Small intestine (tissue), 7 donors: ENCODE measurements at regions not wholly inside any gene's neighbourhood (a gene's known extent, or its start where the extent isn't known, plus 50 kb on each side); places are given as distances from the start of the nearest gene placed in this dataset.

Experiments
- DNase-seq, 2 donors: peaks; one replicate each; pipeline versions ENCODE4 v3.0.0 to v3.0.0-alpha.2; 2013
- FAIRE-seq: peaks from 2 replicates; lab custom pipeline; 2012; peaks lifted over from hg19 to GRCh38; lab: Jason Lieb, UNC
- H3K27ac ChIP-seq, 3 donors: one replicate each; pipeline ENCODE4 v1.5.1; 2013; ENCODE audit warnings: low read length in 2 of 3, mild to moderate bottlenecking in 2 of 3, control low read depth in 1 of 3, inconsistent platforms in 1 of 3, low read depth in 1 of 3, moderate library complexity in 1 of 3
- H3K27me3 ChIP-seq, 3 donors: one replicate each; pipeline ENCODE4 v1.6.1; 2013; ENCODE audit warnings: low read length in 3 of 3, inconsistent platforms in 1 of 3; ENCODE audit not compliant: control insufficient read depth in 3 of 3, insufficient read depth in 3 of 3
- H3K36me3 ChIP-seq, 3 donors: one replicate each; pipeline ENCODE4 v1.6.1; 2013; ENCODE audit warnings: low read length in 3 of 3, inconsistent platforms in 1 of 3, low read depth in 1 of 3, mild to moderate bottlenecking in 1 of 3, moderate library complexity in 1 of 3; ENCODE audit not compliant: control insufficient read depth in 3 of 3, insufficient read depth in 2 of 3
- H3K4me1 ChIP-seq, 3 donors: one replicate each; pipeline ENCODE4 v1.6.1; 2013; ENCODE audit warnings: low read length in 2 of 3, inconsistent platforms in 1 of 3, low read depth in 1 of 3, mild to moderate bottlenecking in 1 of 3, moderate library complexity in 1 of 3; ENCODE audit not compliant: control insufficient read depth in 3 of 3, insufficient read depth in 2 of 3
- H3K4me3 ChIP-seq, 3 donors: one replicate each; pipeline ENCODE4 v1.5.1; 2013; ENCODE audit warnings: low read length in 3 of 3, control low read depth in 1 of 3, inconsistent platforms in 1 of 3, low read depth in 1 of 3, mild to moderate bottlenecking in 1 of 3, moderate library complexity in 1 of 3
- H3K9me3 ChIP-seq, 2 donors: one replicate each; pipeline ENCODE4 v1.6.1; 2013; ENCODE audit warnings: low read depth in 1 of 2, low read length in 1 of 2; ENCODE audit not compliant: control insufficient read depth in 2 of 2, insufficient read depth in 1 of 2
- WGBS, 3 donors: extraction: QIAGEN DNeasy Blood & Tissue Kit; methylation state at CpG; one replicate each; pipeline ENCODE4 v1.1.7; 2013; 5-methylcytosine and 5-hydroxymethylcytosine counted together
- donor health status: healthy with polysubstance abuse.
- donor health status: control.
- donor health status: control.
- donor health status: Bipolar disorder and iron deficiency.
- donor health status: healthy.

GRCh38 chr6:14046476-14047068, 71.0 kb upstream of the CD83 start:
- H3K36me3 ChIP-seq = no peaks in the 10 kb centered on the region
- H3K9me3 ChIP-seq = no peaks in the 10 kb centered on the region
- H3K27me3 ChIP-seq = peaks cover 0 to 16% (median 2%) of the 10 kb centered on the region in 3 donors
- FAIRE-seq = no peak
- no peak overlapping the region for H3K27ac ChIP-seq
- no peak overlapping the region for H3K4me3 ChIP-seq
- WGBS, 3 donors = 16 to 20% (median 18%) methylated on average over 8 of the region's 8 CpGs
- DNase-seq = peak; percentile 68 to 72
- H3K4me1 ChIP-seq = no peaks in the 10 kb centered on the region

- WGBS, 3 donors = 71 to 86% (median 75%) methylated on average over 5 of the region's 5 CpGs
- Histone ChIP-seq H3K36me3 (no peaks in the 10 kb centered on the region), H3K27me3 (peaks cover 0 to 16% (median 2%) of the 10 kb centered on the region in 3 donors), H3K4me1 (no peaks in the 10 kb centered on the region), H3K4me3 (no peak overlapping the region), H3K9me3 (no peaks in the 10 kb centered on the region), H3K27ac (no peak overlapping the region)
- DNase-seq = no peak
- no peak for FAIRE-seq
Observed at GRCh38 chr6:14047151-14047740, 70.3 kb upstream of the CD83 start.

DNA sequence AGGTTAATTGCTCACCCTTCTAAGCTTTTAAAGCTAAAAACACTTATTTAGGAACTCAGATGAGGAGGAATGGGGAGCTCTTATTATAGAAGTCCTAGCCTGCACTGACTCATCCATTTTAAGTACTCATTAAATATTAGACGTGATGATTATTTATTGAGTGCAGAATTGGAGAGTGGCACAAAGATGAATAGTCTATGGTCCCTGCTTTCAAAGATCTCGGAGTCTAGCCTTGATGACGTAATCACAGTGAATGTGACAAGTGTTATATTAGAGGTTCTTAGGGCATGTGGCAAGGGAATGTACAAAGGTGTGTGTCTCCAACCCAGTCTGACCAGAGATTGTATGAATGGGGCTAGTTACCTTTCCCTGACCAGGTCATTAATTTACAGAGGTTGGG, 68.7 kb upstream of the CD83 start:
- H3K4me1 ChIP-seq = no peaks in the 10 kb centered on the region
- H3K4me3 ChIP-seq = no peak overlapping the region
- no peaks in the 10 kb centered on the region for H3K36me3 ChIP-seq
- DNase-seq = no peak
- no peak overlapping the region for H3K27ac ChIP-seq
- no peak for FAIRE-seq
- no peaks in the 10 kb centered on the region for H3K9me3 ChIP-seq
- peaks cover 0 to 11% (median 2%) of the 10 kb centered on the region in 3 donors for H3K27me3 ChIP-seq
- 34 to 68% (median 54%) methylated on average over 3 of the region's 3 CpGs for WGBS, 3 donors

DNA sequence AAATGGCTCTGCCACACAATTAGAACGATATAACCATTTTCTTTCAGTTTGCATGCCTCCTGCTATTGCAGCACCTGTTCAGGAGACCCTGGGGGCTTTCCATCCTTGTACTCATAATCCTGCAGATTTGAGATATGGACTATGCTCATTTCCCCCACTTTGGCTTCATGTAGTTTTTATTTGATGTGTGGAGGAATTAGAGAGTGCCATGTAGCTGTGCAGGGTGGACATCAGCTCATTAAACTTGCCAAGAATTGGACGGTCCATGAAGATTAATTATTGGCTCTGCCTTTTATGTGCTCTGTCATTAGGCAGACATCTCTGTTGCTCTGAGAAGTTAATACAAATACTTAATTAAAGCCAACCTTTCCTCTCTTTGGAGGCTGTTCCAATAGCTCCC, 66.2 kb upstream of the CD83 start:
- no peak for DNase-seq
- no peaks in the 10 kb centered on the region for H3K4me1 ChIP-seq
- no peaks in the 10 kb centered on the region for H3K36me3 ChIP-seq
- FAIRE-seq = no peak
- no peak overlapping the region for H3K4me3 ChIP-seq
- H3K27me3 ChIP-seq = peaks cover 0 to 11% (median 2%) of the 10 kb centered on the region in 3 donors
- no peaks in the 10 kb centered on the region for H3K9me3 ChIP-seq
- no peak overlapping the region for H3K27ac ChIP-seq
- 58 to 73% (median 69%) methylated on average over 2 of the region's 2 CpGs for WGBS, 3 donors

- WGBS, 3 donors = 81 to 92% (median 91%) methylated on average over 2 of the region's 2 CpGs
- FAIRE-seq (no peak), DNase-seq (no peak)
- Histone ChIP-seq H3K36me3 (no peaks in the 10 kb centered on the region), H3K9me3 (no peaks in the 10 kb centered on the region), H3K27me3 (peaks cover 0 to 15% (median 2%) of the 10 kb centered on the region in 3 donors), H3K27ac (no peak overlapping the region), H3K4me3 (no peak overlapping the region), H3K4me1 (no peaks in the 10 kb centered on the region)
Observed at GRCh38 chr6:14053811-14054210, 63.8 kb upstream of the CD83 start.

- FAIRE-seq (no peak), DNase-seq (peak in 1 of 2 donors; percentile 46)
- H3K9me3 ChIP-seq = no peaks in the 10 kb centered on the region
- H3K27ac ChIP-seq = no peak overlapping the region
- WGBS, 3 donors = 10 to 45% (median 19%) methylated on average over 2 of the region's 2 CpGs
- H3K27me3 ChIP-seq = peaks cover under 1 to 12% (median 2%) of the 10 kb centered on the region in 3 donors
- no peaks in the 10 kb centered on the region for H3K36me3 ChIP-seq
- H3K4me1 ChIP-seq = no peaks in the 10 kb centered on the region
- H3K4me3 ChIP-seq = no peak overlapping the region
Observed at GRCh38 chr6:14055541-14055940, 62.0 kb upstream of the CD83 start.

DNA sequence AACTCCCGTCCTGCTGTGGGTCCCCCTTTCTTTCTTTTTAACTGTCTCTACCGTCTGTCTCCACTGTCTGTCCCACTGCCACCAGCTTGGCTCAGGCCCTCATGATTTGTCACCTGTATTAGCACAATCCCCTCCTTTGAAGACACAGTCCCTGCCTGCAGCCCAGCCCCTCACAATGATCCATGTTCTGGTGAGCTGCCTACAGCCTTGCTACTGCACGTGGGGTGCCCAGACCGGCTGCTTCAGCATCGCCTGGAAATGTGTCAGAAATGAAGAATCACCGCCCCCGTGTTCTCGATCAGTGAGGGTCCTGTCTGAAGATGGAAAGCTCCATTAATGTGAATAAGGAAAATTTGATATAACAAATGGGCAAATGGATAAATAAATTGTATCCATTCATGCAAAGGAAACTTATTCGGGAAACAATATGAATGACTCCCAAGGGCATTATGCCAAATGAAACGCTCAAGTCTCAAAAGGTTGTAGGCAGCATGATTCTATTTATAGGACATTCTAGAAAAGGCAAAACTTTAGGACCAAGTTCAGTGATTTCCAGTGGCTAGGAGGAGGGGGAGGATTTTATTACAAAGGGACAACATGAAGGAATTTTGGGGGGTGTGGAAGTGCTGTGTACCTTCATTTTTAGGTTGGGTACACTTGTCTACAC, 59.4 kb upstream of the CD83 start:
- Histone ChIP-seq H3K27ac (no peak overlapping the region), H3K27me3 (peaks cover 2 to 7% (median 2%) of the 10 kb centered on the region in 3 donors), H3K9me3 (no peaks in the 10 kb centered on the region), H3K4me1 (no peaks in the 10 kb centered on the region), H3K36me3 (no peaks in the 10 kb centered on the region), H3K4me3 (no peak overlapping the region)
- 77 to 87% (median 83%) methylated on average over 10 of the region's 10 CpGs for WGBS, 3 donors
- no peak for FAIRE-seq
- DNase-seq = no peak

DNA sequence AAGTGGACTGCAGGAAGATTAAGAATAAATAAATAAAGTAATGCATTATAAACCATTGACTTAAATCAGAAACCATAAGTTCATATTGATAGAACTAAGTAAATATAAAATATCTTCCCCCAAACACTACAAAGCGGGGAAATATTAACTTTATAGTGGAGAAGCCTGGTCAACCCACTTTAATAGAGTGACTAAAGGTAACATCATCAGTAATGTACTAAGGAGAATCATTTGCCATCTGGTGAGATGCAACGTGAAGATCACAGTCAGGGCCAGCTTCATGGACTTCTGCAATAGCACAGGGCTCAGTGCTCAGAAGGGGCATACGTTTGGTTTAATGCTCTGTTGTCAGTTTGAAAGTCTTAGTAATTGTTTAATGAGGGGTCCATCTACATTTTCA, 58.8 kb upstream of the CD83 start:
- H3K36me3 ChIP-seq = no peaks in the 10 kb centered on the region
- no peaks in the 10 kb centered on the region for H3K9me3 ChIP-seq
- FAIRE-seq (no peak), DNase-seq (no peak)
- H3K4me3 ChIP-seq = no peak overlapping the region
- no peaks in the 10 kb centered on the region for H3K4me1 ChIP-seq
- H3K27me3 ChIP-seq = peaks cover 2 to 7% (median 2%) of the 10 kb centered on the region in 3 donors
- WGBS, 3 donors = 78 to 88% (median 83%) methylated on average over 3 of the region's 3 CpGs
- H3K27ac ChIP-seq = no peak overlapping the region
